HEK293 (cell line): ENCODE measurements at regions not wholly inside any gene's neighbourhood (a gene's known extent, or its start where the extent isn't known, plus 50 kb on each side); places are given as distances from the start of the nearest gene placed in this dataset.

ENCODE experiments used
- CTCF ChIA-PET: fragments of 350-600 bp; formaldehyde crosslinking; extraction: SDS; loops from one replicate; lab custom pipeline; 2021; ENCODE audit warnings: antibody characterized with exemption; lab: Yijun Ruan, JAX
- POLR2A ChIA-PET: fragments of 300-600 bp; formaldehyde crosslinking; extraction: SDS; loops from one replicate; lab custom pipeline; 2020; ENCODE audit warnings: antibody characterized with exemption, inconsistent platforms; lab: Yijun Ruan, JAX
- H3K27ac ChIP-seq: fragments of 200-500 bp; sonication (Bioruptor generic); 2 replicates; pipeline ENCODE4 v1.5.1; 2014; ENCODE audit warnings: low read depth, low read length, control low read depth, inconsistent platforms; ENCODE audit errors: extremely low read depth
- H3K36me3 ChIP-seq, 2 experiments: fragments of 200-500 bp in 1 of 2; sonication (Bioruptor generic) in 1 of 2; 1 replicate in 1 of 2; 2 replicates in 1 of 2; pipeline ENCODE4 v1.5.1; 2014 to 2017; ENCODE audit warnings: inconsistent platforms in 2 of 2, low read length in 2 of 2; ENCODE audit not compliant: control insufficient read depth in 2 of 2, insufficient read depth in 1 of 2
- H3K4me1 ChIP-seq: fragments of 200-500 bp; sonication (Bioruptor generic); 2 replicates; pipeline ENCODE4 v1.5.1; 2014; ENCODE audit warnings: mild to moderate bottlenecking, low read length, inconsistent platforms; ENCODE audit not compliant: control insufficient read depth, insufficient read depth
- H3K4me3 ChIP-seq: 2 replicates; pipeline ENCODE4 v1.5.1; 2011; ENCODE audit warnings: low read depth, mild to moderate bottlenecking, control low read depth, low read length, moderate library complexity
- H3K9me3 ChIP-seq: fragments of 200-500 bp; sonication (Bioruptor generic); 2 replicates; pipeline ENCODE4 v1.5.1; 2014; ENCODE audit warnings: low read depth, low read length, inconsistent platforms; ENCODE audit not compliant: control insufficient read depth, insufficient read depth
- BCL11B ChIP-seq: fragments of 450-650 bp; formaldehyde crosslinking; IDR thresholded peaks from 2 replicates; pipeline ENCODE4 v1.5.1; 2016; ENCODE audit warnings: low read depth, missing biosample characterization, missing genetic modification characterization
- OSR2 ChIP-seq: fragments of 450-650 bp; formaldehyde crosslinking; IDR thresholded peaks from 2 replicates; pipeline ENCODE4 v1.5.1; 2016; ENCODE audit warnings: missing biosample characterization, missing genetic modification characterization
- RBAK ChIP-seq: fragments of 450-650 bp; formaldehyde crosslinking; IDR thresholded peaks from 2 replicates; pipeline ENCODE4 v1.5.1; 2016; ENCODE audit warnings: missing biosample characterization, missing genetic modification characterization
- SP3 ChIP-seq: fragments of 450-650 bp; formaldehyde crosslinking; IDR thresholded peaks from 2 replicates; pipeline ENCODE4 v1.5.1; 2016; ENCODE audit warnings: missing biosample characterization, missing genetic modification characterization
- ZBTB26 ChIP-seq: fragments of 450-650 bp; formaldehyde crosslinking; optimal IDR thresholded peaks from 2 replicates; pipeline ENCODE3; 2016; ENCODE audit warnings: missing biosample characterization, mild to moderate bottlenecking, missing genetic modification characterization
- ZFP3 ChIP-seq: fragments of 450-650 bp; formaldehyde crosslinking; IDR thresholded peaks from 2 replicates; pipeline ENCODE4 v1.5.1; 2016; ENCODE audit warnings: low read depth, missing biosample characterization, missing genetic modification characterization
- ZFP41 ChIP-seq: fragments of 450-650 bp; formaldehyde crosslinking; IDR thresholded peaks from 2 replicates; pipeline ENCODE4 v1.5.1; 2016; ENCODE audit warnings: missing biosample characterization, missing genetic modification characterization, borderline replicate concordance
- ZNF140 ChIP-seq: fragments of 450-650 bp; formaldehyde crosslinking; IDR thresholded peaks from 2 replicates; pipeline ENCODE4 v1.5.1; 2016; ENCODE audit warnings: missing biosample characterization, missing genetic modification characterization
- ZNF266 ChIP-seq: fragments of 450-650 bp; formaldehyde crosslinking; IDR thresholded peaks from 2 replicates; pipeline ENCODE4 v1.5.1; 2016; ENCODE audit warnings: missing biosample characterization, missing genetic modification characterization, low read depth
- ZNF324 ChIP-seq: fragments of 450-650 bp; formaldehyde crosslinking; IDR thresholded peaks from 2 replicates; pipeline ENCODE4 v1.5.1; 2016; ENCODE audit warnings: missing biosample characterization, missing genetic modification characterization
- ZNF366 ChIP-seq: fragments of 450-650 bp; formaldehyde crosslinking; conservative IDR thresholded peaks from 2 replicates; pipeline ENCODE4 v1.5.1; 2016; ENCODE audit warnings: missing biosample characterization, missing genetic modification characterization
- ZNF391 ChIP-seq: fragments of 450-650 bp; formaldehyde crosslinking; IDR thresholded peaks from 2 replicates; pipeline ENCODE4 v1.5.1; 2016; ENCODE audit warnings: low read depth, missing biosample characterization, missing genetic modification characterization, borderline replicate concordance
- ZNF426 ChIP-seq: fragments of 450-650 bp; formaldehyde crosslinking; IDR thresholded peaks from 2 replicates; pipeline ENCODE4 v1.5.1; 2017; ENCODE audit warnings: missing biosample characterization, missing genetic modification characterization, mild to moderate bottlenecking, inconsistent platforms, moderate library complexity
- ZNF48 ChIP-seq: fragments of 450-650 bp; formaldehyde crosslinking; IDR thresholded peaks from 2 replicates; pipeline ENCODE4 v1.5.1; 2016; ENCODE audit warnings: missing biosample characterization, missing genetic modification characterization
- ZNF501 ChIP-seq: fragments of 450-650 bp; formaldehyde crosslinking; IDR thresholded peaks from 2 replicates; pipeline ENCODE4 v1.5.1; 2016; ENCODE audit warnings: missing biosample characterization, missing genetic modification characterization
- ZNF514 ChIP-seq: fragments of 450-650 bp; formaldehyde crosslinking; IDR thresholded peaks from 2 replicates; pipeline ENCODE4 v1.5.1; 2016; ENCODE audit warnings: missing biosample characterization, missing genetic modification characterization
- ZNF585B ChIP-seq: fragments of 450-650 bp; formaldehyde crosslinking; IDR thresholded peaks from 2 replicates; pipeline ENCODE4 v1.5.1; 2016; ENCODE audit warnings: missing biosample characterization, missing genetic modification characterization
- ZNF621 ChIP-seq: fragments of 450-650 bp; formaldehyde crosslinking; IDR thresholded peaks from 2 replicates; pipeline ENCODE4 v1.5.1; 2017; ENCODE audit warnings: missing biosample characterization, missing genetic modification characterization
- TF ChIP-seq, protein P1 (sequence below): fragments of 450-650 bp; formaldehyde crosslinking; IDR thresholded peaks from 2 replicates; pipeline ENCODE4 v1.5.1; 2016; ENCODE audit warnings: missing biosample characterization, missing genetic modification characterization
- TF ChIP-seq, protein P2 (sequence below): fragments of 450-650 bp; formaldehyde crosslinking; IDR thresholded peaks from 2 replicates; pipeline ENCODE4 v1.5.1; 2016; ENCODE audit warnings: missing biosample characterization, missing genetic modification characterization, low read depth

DNA sequence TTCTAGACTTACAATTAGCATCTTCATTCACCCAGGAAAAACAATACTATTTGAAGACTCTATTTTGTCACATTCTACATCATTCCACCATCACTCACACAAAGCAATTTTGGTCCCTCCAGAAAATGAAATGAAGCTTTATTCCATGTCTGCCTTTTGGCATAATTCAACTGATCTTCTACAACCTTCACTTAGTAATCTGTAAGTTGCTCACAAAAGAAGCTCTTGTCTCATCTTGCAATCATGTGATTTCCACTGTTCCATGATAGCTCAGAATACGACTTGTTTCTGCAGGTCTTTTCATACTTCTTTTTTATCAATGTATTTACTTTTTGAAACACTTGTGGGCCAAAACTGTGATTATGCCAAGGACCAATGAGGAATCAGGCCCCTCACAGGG lies 261.9 kb upstream of the NR4A3 start (continued):
- no peak for TF ChIP-seq ZNF514 (tag by site-specific recombination)

DNA sequence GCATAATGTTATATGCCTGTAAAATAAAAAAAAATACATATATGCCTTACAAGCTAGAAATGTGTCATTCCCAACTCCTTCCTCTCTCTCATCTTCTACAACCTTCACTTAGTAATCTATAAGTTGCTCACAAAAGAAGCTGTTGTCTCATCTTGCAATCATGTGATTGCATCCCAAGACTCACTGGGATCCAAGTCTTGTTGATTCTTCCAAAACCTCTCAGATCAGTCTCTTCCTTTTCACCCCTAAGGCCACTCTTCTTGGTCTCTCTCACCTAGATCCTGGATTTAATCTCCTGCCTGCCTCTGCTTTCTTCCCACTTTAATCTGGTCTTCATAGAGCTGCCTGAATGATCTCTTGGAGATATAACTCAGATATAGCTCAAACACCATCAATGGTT lies 261.1 kb upstream of the NR4A3 start:
- Histone ChIP-seq H3K4me3 (no peak overlapping the region), H3K36me3 (no peaks in the 10 kb centered on the region), H3K27ac (no peak overlapping the region), H3K4me1 (no peaks in the 10 kb centered on the region), H3K9me3 (no peaks in the 10 kb centered on the region)
- ChIA-PET POLR2A (no interaction called here), CTCF (no interaction called here)
- TF ChIP-seq ZNF501 (tag by site-specific recombination) = no peak
- no peak for TF ChIP-seq ZNF324
- TF ChIP-seq OSR2 (tag by site-specific recombination) = no peak
- no peak for TF ChIP-seq SP3
- TF ChIP-seq ZNF366 (tag by site-specific recombination) = no peak
- no peak for TF ChIP-seq ZNF426 (tag by site-specific recombination)
- TF ChIP-seq, protein P1, sequence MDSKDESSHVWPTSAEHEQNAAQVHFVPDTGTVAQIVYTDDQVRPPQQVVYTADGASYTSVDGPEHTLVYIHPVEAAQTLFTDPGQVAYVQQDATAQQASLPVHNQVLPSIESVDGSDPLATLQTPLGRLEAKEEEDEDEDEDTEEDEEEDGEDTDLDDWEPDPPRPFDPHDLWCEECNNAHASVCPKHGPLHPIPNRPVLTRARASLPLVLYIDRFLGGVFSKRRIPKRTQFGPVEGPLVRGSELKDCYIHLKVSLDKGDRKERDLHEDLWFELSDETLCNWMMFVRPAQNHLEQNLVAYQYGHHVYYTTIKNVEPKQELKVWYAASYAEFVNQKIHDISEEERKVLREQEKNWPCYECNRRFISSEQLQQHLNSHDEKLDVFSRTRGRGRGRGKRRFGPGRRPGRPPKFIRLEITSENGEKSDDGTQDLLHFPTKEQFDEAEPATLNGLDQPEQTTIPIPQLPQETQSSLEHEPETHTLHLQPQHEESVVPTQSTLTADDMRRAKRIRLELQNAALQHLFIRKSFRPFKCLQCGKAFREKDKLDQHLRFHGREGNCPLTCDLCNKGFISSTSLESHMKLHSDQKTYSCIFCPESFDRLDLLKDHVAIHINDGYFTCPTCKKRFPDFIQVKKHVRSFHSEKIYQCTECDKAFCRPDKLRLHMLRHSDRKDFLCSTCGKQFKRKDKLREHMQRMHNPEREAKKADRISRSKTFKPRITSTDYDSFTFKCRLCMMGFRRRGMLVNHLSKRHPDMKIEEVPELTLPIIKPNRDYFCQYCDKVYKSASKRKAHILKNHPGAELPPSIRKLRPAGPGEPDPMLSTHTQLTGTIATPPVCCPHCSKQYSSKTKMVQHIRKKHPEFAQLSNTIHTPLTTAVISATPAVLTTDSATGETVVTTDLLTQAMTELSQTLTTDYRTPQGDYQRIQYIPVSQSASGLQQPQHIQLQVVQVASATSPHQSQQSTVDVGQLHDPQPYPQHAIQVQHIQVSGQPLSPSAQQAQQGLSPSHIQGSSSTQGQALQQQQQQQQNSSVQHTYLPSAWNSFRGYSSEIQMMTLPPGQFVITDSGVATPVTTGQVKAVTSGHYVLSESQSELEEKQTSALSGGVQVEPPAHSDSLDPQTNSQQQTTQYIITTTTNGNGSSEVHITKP = no peak
- TF ChIP-seq, protein P2, sequence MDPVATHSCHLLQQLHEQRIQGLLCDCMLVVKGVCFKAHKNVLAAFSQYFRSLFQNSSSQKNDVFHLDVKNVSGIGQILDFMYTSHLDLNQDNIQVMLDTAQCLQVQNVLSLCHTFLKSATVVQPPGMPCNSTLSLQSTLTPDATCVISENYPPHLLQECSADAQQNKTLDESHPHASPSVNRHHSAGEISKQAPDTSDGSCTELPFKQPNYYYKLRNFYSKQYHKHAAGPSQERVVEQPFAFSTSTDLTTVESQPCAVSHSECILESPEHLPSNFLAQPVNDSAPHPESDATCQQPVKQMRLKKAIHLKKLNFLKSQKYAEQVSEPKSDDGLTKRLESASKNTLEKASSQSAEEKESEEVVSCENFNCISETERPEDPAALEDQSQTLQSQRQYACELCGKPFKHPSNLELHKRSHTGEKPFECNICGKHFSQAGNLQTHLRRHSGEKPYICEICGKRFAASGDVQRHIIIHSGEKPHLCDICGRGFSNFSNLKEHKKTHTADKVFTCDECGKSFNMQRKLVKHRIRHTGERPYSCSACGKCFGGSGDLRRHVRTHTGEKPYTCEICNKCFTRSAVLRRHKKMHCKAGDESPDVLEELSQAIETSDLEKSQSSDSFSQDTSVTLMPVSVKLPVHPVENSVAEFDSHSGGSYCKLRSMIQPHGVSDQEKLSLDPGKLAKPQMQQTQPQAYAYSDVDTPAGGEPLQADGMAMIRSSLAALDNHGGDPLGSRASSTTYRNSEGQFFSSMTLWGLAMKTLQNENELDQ = no peak
- no peak for TF ChIP-seq ZNF48 (tag by site-specific recombination)
- TF ChIP-seq RBAK (tag by site-specific recombination) = no peak

- no peaks in the 10 kb centered on the region for H3K36me3 ChIP-seq
- TF ChIP-seq ZNF391 (tag by site-specific recombination) (no peak), ZNF140 (no peak), ZNF585B (no peak), ZBTB26 (no peak), BCL11B (tag by site-specific recombination) (no peak), ZNF621 (no peak), OSR2 (tag by site-specific recombination) (no peak), ZFP3 (tag by site-specific recombination) (no peak), ZFP41 (no peak), ZNF266 (tag by site-specific recombination) (no peak)
- no peak overlapping the region for H3K4me3 ChIP-seq
- H3K27ac ChIP-seq = no peak overlapping the region
- no peaks in the 10 kb centered on the region for H3K4me1 ChIP-seq
- H3K9me3 ChIP-seq = no peaks in the 10 kb centered on the region
- ChIA-PET POLR2A (no interaction called here), CTCF (interaction anchor here (0.6 kb wide), 2 partner anchors 26 to 376 kb away, joined by 3 to 4 read pairs; no protein-coding TSS in a partner anchor)
Measured at GRCh38 chr9:99561509-99561917, 260.2 kb upstream of the NR4A3 start.
